Posterior vena cava (tissue), 2 donors: ENCODE measurements at regions not wholly inside any gene's neighbourhood (a gene's known extent, or its start where the extent isn't known, plus 50 kb on each side); places are given as distances from the start of the nearest gene placed in this dataset.
"Not testable (repeated sequence)": the region's sequence is repeated elsewhere in the genome, so short reads cannot be mapped to it uniquely, and the experiment has no call there.

Experiments
- DNase-seq: peaks from one replicate; pipeline ENCODE4 v3.0.0-alpha.2; 2020; ENCODE audit warnings: low spot score
- intact Hi-C, 2 donors: fragments of 100-400 bp; cut with DNase I; formaldehyde crosslinking; loops; one replicate each; pipeline versions ENCODE4 v1.14.1 to v1.14.2; 2022 to 2023
- donor health status: DM: yes; HTN: yes; CAD: no.
- donor health status: DM: yes; HTN: yes; CAD: no.

DNA sequence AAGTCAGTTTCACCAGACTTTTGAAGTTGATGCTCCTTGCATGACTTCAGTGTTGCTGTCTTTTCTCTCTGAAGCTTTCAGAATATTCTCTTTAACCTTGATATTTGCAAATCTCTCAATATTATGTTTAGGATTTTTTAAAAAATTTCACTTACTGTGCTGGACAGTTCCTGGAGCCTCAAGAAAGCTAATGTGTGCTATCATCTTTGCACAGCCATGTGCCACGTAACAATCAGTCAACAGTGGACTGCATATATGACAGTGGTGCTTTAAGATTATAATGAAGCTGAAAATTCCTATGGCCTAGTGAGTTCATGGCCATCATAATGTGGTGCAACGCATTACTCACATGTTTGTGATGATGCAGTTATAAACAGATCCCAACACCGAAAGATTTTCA is 59.1 kb upstream of the OGFRL1 start:
- DNase-seq, result no peak
- intact Hi-C loops, result no loop called here

DNA sequence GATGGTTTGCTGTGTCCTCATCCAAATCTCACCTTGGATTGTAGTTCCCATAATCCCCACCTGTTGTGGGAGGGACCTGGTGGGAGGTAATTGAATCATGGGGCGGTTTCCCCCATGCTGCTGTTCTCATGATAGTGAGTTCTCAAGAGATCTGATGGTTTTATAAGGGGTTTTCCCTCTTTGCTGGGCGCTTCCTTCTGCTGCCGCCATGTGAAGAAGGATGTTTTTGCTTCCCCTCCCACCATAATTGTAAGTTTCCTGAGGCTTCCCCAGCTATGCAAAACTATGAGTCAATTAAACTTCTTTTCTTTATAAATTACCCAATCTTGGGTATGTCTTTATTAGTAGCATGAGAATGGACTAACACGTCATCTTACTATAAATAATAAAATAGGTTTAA is 55.7 kb upstream of the OGFRL1 start:
- DNase-seq, intact Hi-C loops: not testable (repeated sequence)

DNA sequence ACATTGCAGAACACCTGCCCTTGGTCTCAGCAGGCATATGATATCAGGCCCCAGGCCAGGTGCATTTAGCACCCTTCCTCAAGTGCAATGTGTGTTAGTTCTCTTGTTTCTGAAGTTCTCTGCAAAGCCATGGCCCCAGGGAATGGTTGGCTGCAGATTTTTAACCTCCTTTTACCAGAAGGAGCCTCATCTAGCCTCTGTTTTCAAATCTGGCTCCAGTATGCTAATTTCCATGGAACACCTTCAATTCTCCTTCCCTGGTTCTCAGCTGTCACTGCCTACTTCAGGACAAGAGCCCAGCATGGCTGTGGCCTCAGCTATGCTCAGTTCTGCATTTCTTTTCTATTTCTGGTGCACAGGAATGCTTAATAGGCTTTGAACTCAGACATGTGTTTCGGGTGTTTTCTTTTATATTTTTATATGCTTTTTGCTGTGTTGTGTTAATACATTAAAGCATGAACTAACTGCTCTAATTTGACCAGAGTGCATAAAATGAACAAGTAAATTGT is 51.6 kb upstream of the OGFRL1 start:
- intact Hi-C loops, result no loop called here
- no peak for DNase-seq

DNA sequence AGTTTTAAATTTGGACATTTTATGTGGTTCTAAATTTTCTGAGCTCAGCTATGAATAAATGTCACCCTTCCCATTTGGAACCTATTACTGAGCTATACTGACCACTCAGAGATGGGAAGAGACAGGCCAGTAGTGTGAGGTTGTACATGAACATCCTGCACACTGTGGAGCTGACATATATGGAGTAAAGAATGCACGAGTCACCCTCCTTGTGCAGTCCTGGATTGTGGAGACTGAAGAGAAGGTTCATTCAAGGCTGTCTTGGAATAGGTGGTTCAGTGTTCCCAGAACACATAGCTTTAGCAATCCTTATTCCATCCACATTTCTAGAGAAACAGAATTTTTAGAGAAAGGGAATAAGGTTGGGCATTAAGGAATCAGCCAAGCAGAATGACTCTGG is 50.3 kb upstream of the OGFRL1 start:
- no peak for DNase-seq
- intact Hi-C loops, result no loop called here
